ENCODE measurements at regions not wholly inside any gene's neighbourhood (a gene's known extent, or its start where the extent isn't known, plus 50 kb on each side); places are given as distances from the start of the nearest gene placed in this dataset.

DNA sequence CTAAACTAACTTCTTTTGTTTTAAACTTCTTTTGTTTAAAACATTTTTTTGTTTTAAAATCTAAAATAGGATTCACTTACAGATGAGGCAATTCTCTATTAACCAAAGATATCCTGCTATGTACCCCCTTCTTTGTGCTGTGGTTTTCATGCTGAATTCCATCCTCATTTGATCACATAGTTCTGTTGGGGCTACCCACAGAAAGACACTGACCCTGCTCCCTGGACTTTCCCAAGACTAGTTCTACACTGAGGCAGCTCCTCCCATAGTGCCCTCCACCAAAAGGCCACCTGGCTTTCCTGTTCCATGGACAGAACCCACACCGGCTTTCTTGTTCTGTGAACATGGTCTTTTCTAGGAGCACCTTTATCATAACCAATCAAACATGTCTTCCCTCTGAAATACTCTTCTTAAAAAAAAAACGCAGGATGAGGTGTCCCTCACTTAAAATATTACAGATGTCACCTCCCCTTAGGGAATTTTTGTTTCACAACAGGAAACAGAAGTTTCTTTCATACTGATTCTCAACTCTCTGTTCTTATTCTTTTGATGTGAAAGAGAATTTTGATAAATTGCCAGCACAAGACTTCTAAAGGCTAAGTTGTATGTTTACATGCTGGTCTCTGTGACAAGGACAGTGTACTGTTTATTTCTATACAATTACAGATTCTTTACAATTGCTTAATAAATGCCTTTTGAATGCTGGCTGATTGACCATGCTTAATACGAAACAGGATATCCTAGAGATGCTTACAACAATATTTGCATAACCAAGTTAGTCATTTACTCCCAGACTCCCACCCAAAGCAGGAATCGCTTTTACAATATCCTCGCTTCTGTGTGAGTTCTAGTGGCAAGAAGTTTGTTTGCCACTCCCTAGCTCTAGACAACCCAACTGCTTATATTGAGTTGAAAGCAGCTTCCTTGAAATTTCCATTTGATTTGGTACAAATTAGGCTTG is 300.4 kb downstream of the DTWD2 start:
- no peak for DNase-seq (ENCODE audit: low read depth)

DNA sequence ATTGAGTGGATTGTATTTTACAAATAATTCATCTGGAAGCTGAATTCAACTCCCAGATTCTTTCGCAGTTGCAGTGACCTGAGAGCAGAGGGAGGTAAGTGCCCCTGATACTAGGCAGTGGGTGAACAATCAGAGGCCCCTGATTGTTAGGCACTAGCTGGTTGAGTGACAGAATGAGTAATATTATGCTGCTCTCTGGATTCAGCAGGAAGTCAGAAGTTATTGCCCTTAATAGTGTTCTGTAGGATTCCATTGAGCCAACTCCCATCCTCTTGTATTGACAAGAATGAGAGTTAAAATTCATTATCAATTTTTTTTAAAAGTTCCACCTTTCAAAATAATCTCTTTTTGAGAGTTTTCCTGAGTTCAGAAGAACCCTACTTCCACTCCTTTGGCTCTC is 301.2 kb downstream of the DTWD2 start:
- no peak for DNase-seq (ENCODE audit: low read depth)

DNA sequence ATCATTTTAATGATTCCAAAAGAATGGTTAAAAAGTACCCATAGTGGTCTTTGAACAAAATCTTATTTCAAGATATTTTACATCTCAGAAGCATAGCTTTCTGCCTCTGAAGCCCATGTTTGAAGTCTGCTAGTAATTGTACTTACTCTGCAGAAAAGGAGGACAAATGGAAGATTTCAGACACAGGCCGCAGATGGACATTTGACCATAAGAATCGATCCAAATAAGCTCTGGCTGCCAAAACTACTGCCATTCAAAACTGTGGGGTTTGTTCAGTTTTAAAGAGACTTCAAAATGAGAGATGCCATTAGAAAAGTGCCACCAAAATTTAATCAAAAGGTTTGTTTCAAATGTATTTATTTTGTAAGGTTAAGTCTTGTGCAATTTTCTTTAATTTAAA is 306.7 kb downstream of the DTWD2 start:
- DNase-seq (ENCODE audit: low read depth), result no peak

DNA sequence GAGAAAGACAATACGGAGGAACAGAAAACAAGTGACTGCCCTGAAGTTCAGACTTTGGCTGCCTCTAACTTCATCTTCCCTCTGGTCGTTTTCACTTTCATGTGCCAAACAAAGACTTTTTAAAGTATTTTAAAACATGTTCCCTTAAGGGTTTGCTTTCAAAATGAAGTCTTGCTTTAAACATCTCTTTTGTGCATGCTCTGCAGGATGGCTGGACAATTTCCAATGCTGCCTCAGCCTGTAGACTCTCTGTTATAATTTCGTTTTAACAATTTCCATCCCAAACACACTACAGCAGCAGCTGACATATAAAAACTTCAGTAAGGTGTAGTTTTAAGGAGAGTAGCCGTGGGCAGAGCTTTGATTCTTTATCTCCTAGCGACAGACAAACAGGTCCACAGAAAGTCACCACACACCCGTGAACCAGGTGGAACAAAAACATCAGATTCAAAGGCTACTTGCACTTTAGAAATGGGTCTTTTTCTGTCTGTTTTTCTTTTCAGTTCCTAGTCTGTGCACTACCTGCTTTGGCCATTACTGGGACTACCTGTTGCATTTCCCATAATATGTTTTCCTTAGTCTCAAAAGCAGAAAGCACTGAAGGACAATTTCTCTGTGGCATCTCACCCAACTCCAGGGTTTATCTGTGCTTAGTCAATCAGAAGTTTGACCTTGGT is 308.9 kb downstream of the DTWD2 start:
- DNase-seq (ENCODE audit: low read depth), result no peak

DNA sequence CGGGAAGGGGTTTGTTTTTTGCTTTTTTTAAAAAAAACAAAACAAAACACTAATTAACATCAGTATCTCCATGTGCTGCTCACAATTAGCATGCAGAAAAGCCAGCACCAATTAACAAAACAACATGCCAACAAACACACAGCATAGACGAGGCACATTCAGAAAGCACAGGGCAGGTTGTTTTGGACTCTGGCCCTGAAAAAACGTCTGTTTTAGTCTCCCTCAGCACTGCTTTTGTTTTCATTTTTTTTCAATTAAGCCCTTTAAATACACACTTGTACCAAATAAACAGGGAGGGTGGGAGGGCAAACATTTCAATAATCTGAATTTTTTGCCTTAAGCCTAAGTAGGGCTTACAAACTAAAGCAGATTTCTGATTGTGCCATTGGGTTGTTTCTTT is 309.6 kb downstream of the DTWD2 start:
- DNase-seq (ENCODE audit: low read depth), result no peak

DNA sequence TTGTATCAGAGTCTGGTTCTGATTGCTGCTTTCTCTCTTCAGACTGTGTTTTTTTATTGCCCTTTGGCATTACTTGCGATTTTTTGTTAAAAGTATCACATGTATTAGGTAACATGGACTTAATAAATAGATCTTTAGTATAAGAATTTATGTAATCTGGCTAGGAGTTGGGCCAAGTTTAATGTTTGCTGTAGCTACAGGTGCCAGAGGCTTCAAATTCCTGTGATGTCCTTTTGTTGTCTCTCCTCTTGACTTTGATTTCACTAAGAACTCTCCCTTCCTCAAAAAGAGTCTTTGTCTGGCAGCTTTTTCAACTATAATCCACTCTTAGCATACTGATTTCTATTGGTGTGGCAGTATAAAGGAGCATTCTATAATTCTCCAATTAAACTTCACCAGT is 313.1 kb downstream of the DTWD2 start:
- no peak for DNase-seq (ENCODE audit: low read depth)

DNA sequence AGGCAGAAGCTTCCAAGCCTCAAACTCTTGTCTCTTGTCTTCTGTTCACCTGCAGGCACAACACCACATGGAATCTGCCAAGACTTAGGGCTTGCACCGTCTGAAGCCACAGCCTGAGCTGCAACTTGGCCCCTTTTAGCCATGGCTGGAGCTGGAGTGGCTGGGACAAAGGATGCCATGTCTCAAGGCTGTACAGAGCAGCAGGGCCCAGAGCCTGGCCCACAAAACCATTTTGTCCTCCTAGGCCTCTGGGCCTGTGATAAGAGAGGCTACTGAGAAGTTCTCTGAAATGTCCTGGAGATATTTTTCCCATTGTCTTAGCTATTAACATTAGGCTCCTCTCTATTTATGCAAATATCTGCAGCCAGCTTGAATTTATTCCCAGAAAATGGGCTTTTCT is 330.8 kb downstream of the DTWD2 start:
- DNase-seq (ENCODE audit: low read depth), result no peak

DNA sequence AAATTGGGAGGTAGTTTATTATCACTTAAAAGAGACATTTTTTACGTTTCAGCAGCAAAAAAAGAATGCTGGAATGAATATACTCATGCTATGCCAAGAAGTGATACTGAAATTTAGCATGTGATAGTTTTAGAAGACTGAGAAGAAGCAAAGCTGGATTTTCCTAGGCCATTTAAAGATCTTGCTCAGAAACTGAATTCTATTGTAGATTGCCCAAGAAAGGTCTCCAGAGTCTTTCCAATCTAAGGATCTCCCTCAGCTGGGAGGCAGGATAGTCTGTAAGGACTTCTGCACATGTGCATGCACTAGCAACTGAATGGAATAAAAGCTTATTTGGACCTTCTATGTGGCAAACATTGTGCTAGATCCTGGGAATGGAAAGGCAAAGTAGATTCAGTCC is 334.5 kb downstream of the DTWD2 start:
- DNase-seq (ENCODE audit: low read depth), result no peak

DNA sequence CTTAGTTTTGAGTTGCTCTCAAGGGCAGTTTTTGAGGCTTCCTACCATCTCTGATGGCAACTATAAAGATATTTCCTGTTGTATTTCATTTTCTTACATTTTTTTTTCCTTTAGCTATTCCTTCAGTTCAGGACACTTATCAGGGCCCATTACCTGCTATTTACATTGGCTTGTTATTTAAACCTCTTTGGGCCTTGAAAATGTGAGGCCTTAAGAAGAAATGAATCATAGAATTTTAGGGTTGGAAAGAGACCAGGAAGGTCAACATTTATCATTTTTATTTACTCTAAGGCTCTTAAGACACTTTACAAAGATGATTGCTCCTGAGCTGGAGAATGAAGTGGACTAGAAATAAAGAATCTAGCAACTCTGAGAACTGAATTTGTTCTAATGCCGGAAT is 335.2 kb downstream of the DTWD2 start:
- DNase-seq (ENCODE audit: low read depth), result no peak

DNA sequence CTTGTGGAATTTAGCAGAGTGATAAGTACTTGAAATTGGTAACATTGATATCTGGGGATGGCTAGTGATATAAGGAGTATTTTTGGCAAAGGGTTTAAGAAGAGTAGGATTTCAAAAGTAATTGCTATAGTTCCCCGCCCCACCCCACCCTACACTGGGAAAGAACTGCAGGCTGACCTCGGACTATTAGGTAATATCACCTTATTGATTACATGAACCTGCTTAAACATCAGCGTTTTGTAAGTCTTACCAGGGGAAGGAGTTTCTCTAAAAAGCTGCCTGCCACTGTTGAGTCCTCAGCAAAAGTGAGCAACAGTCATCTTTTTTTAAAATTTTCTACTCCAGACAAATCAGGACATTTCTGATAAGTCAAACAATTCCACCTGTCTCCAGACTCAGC is 337.3 kb downstream of the DTWD2 start:
- no peak for DNase-seq (ENCODE audit: low read depth)

DNA sequence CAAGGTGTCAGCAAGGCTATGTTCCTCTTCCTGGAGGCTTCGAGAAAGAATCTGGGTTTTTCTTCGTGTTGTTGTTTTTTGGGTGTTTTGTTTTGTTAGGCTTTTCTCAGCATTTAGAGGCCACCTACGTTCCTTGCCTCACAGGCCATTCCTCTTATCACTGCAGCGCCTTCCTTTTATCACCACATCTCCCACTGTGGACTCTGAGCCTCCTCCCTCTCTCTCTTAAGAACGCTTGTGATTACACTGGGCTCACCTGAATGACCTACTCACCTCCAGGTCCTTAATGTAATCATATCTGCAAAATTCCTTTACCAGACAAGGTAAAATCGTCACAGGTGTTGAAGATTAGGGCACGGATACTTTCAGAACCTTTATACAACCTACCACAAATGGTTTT is 340.8 kb downstream of the DTWD2 start:
- DNase-seq (ENCODE audit: low read depth), result no peak

DNA sequence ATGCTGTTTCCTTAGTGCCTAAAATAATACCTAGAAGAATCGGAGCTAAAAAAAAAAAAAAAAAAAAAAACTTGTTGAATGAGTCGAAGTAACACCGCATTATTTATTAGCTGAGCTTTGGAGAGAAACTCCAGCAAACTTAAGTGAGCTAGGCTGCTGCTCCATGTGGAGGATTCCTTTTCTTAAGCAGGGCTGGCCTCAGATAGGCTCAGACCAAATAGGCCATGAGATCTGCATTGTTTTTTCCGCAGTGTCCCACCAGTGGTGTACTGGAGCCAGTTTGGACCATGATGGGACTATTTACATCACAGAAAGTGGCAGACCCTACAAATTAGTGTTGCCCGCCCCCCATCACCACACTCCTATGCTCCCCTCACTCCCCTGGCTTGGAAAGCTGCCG is 341.4 kb downstream of the DTWD2 start:
- DNase-seq (ENCODE audit: low read depth), result no peak

DNA sequence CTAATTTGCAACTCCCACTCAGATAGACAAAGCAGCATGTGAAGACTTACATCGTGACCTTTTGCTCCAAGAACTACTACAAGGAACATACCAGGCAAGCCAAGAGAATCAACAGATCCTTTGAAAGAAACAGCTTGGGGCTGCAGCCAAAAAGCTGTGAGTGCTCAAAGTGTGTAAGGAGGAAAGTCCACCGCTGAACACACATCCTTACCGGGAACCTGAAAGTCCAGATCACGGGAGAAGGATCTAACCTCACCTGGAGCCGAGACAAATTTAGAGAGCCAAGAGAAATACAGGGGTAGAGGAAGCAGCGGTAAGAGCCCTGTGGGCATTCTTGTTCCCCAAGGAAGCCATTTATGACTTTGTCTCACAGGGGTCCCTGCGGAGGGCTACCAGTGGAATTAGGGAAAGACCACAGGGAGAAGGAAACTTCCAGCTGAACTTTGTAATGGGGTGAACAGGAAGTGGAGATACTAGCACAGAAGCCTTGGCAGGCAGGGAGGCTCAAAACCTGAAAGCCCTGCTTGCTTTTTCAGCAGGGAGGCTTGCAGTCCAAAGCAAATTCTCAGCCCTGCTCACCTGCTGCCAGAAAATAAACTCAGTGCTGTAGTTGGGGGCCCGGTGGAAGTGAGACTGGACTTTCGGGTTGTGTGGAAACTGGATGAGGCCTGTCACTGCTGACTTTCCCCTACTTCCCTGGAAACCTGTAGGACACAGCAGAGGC is 350.2 kb downstream of the DTWD2 start:
- no peak for DNase-seq (ENCODE audit: low read depth)

DNA sequence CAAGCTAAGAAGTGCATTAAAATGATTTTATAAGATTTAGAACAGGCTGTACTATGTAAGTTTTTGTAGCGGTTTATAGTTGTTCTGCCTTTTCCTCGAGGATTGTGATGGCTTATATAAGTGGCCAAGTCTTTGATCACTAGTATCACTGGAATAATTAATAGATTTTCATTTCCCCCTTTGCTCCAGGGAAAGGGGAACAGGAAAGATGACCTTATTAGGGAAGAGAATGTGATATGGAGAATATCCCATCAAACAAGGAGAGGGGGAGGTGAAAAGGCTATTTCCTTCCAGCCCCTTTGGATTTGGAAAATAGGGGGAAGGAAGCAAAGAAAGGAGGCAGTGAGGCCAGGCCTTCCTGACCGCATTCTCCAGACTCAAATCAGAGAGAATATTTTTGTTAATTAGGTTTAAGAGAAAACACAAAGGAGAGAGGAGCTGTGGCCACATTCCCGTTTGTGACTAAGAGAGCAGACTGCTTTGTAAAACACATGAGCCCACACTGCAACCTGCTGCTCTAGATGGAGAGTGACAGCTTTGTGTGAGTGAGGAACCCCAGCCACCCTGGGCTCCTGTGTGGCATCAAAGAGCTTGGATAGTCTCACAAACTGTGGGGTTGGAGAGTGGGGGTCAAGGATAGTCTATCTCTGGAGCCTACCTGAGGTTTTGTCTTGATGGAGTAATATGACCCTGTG is 359.5 kb downstream of the DTWD2 start:
- DNase-seq (ENCODE audit: low read depth), result no peak

DNA sequence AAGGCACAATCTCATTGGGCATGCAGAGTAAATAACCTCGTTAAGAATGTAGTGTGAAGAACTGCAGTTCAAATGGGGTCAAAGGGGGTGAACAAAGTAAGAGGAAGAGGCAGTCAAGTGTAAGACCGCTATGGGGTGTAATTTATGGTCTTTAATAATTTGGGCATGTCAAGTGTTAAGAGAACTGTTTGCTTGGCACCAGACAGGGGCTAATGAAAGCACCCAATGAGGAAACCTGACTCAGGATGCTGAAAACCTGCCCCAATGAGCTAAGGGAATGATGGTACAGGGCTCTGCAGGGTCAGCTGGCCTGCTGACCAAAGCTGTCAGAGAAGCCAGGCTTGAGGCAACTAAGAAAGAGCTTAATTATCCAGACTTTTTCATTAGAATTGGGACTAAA is 368.1 kb downstream of the DTWD2 start:
- DNase-seq (ENCODE audit: low read depth), result no peak

DNA sequence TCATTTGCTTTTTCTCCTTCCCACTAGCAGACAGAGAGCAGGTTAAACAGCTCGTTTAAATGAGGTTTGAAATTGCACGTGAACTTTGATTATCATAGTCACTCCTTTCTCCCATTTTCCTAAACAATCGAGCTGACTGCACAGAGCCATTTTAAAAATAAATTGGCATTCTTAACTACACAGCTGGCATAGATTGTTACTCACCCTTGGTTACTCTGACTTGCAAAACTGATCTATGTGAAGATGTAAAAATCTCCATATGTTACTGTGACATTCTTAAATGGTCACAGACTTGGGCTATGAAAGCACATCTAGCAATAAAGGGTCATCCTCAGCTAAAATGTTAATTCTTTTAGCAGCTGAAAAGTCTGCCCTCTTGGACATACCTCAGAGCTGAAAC is 368.5 kb downstream of the DTWD2 start:
- no peak for DNase-seq (ENCODE audit: low read depth)

DNA sequence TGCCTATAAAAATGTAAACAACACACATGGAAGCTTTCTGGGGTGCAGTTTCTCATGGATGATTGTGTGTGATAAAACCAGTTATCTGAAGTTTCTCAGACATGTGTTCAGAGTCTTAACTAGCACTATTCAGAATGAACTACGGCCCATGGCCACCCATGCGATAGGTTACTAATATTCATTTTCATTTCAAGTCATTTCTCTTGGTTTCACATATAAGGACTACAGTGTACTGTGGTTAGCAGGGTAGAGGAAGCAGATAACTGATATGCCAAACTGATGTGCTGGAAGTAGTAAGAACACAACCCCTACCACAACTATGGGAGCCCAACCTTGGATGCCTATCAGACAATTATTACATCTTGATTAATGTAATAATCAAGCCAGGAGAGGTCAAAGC is 372.1 kb downstream of the DTWD2 start:
- no peak for DNase-seq (ENCODE audit: low read depth)

DNA sequence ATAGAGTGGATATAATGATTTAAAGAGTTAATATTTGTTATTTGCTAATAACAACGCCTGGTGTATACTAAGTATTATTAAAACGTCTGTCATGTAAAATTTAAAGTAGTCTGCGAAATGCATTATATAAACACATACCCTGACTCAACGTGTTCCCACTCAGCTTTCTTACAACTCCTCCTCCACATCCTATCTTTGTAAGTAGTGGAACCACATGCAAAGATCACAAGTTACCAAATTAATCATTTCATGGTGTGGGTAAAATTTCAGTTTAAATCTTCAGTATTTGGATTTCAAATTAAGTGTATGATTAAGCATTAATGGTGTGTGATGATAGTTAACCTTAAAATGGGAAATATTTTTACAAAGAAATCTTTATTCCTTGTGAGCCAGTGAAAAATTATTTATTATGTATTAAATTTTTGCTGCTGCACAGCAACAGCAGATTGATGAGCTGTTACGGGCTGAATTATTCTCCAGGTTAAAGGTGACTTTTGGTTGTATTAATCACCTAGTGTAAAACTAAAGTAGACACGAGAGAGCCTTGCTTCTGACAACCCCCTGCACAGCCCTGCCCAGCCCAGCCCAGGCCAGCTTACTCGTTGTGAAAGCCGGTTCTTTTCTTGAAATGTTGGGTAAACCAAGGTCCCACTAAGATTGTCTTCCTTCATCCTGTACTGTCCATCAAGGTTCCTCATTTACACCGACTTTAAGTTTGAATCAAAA is 373.5 kb downstream of the DTWD2 start:
- DNase-seq (ENCODE audit: low read depth), result no peak

DNA sequence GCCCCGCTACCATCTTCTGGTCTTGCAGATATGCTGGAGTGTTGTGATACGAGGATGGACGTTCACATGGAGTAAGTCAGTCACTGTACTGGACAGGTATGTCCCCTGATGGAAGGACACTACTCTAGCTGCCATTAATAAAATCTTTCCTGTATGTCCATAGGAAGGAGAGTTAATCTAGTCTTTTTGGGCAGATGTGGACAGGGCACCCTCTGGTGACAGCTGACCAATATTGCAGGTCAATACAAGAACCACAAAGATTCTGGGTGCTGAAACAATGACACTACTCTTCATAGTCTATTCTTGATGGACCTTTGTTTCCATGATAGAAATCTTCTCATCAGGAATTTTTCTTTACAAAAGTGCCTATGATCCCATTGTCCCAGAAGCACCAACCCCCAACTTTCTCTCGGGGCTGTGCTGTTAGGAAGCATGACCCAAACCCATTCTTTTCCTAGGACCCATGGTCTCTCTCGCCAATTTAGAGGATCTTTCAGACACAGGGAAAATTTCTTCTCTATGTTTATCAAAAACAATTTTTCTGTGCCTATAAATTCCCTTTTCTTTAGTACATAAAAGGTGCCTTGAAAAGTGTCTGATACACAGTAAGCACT is 376.9 kb downstream of the DTWD2 start:
- DNase-seq (ENCODE audit: low read depth), result no peak

DNA sequence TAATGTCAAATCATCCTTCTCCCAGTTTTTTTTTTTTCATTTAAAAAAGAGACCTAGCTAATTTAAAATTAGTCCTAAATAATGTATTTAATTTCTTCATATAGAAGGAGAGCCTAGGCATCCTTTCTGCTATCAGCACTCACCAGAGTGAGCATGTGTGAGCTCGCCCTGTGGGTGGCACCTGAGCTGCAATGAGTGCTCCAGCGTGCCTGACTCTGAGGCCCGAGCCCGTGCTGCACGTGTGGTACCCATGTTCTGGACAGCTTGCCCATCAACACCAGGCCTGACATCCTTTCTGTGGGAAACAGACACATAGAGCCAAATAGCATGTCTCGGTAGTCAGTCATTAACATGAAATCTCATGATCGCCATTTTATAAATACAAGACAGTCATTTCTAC is 381.4 kb downstream of the DTWD2 start:
- no peak for DNase-seq (ENCODE audit: low read depth)

DNA sequence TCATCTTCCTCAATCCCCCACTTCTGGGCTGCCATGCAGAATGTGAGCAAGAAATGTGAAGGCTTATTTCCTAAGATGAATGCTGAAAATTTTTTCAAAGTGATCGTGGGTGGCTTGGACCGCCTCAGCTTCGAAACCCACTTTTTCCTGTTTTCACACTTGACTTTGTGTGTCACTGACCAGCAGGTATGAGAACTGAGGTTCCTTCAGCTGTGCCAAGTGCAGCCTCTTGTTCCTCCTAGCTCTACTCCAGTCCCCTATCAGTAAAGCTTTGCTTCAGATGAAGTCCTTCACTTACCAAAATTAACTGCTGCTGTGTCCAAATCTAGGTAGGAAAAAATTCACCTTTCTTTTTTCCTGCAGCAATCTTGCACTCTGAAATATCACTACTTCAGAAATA is 382.6 kb downstream of the DTWD2 start:
- DNase-seq (ENCODE audit: low read depth), result no peak

Measured in stimulated activated CD8-positive, alpha-beta memory T cell treated with anti-CD3 and anti-CD28 coated beads, Interleukin-15, amount 100 ng/mL, for 1 hour (primary cell).